Astrocyte of the spinal cord (primary cell): ENCODE measurements at regions not wholly inside any gene's neighbourhood (a gene's known extent, or its start where the extent isn't known, plus 50 kb on each side); places are given as distances from the start of the nearest gene placed in this dataset.

Source experiments
- DNase-seq: peaks from one replicate; pipeline ENCODE4 v3.0.0; 2011; ENCODE audit warnings: low read depth, low spot score
- H3K4me3 ChIP-seq: 2 replicates; pipeline ENCODE4 v1.5.1; 2011; ENCODE audit warnings: low read depth, mild to moderate bottlenecking, low read length, moderate library complexity
- in situ Hi-C: cut with HindIII; loops from 2 replicates; pipeline ENCODE4 v1.10.0; 2017; ENCODE audit warnings: low sequenced_read_pairs
- TF ChIP-seq, protein P1 (sequence below): IDR thresholded peaks from 2 replicates; pipeline ENCODE4 v1.5.1; 2012; ENCODE audit warnings: low read depth, mild to moderate bottlenecking, low read length, inconsistent platforms

DNA sequence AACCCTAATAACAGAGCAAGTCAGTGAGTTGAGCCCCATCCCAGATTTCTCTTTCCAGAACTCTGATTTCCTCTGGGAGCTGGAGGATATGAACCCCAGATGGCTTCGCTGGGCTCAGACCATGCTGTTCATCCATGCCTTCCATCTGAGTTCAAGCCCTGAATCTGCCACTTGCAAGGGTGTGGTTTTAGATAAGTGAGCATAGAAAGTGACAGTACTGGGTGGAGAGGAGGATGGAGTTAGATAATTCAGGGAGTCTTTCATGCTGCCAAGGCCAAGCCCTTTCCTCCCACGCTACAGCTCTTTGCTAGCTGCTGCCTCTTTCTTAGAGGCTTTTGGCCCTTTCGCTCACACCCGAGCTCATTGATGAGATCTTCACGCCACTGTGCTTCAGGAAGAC lies 57.2 kb upstream of the MAFB start:
- DNase-seq: no peak
- TF ChIP-seq, protein P1, sequence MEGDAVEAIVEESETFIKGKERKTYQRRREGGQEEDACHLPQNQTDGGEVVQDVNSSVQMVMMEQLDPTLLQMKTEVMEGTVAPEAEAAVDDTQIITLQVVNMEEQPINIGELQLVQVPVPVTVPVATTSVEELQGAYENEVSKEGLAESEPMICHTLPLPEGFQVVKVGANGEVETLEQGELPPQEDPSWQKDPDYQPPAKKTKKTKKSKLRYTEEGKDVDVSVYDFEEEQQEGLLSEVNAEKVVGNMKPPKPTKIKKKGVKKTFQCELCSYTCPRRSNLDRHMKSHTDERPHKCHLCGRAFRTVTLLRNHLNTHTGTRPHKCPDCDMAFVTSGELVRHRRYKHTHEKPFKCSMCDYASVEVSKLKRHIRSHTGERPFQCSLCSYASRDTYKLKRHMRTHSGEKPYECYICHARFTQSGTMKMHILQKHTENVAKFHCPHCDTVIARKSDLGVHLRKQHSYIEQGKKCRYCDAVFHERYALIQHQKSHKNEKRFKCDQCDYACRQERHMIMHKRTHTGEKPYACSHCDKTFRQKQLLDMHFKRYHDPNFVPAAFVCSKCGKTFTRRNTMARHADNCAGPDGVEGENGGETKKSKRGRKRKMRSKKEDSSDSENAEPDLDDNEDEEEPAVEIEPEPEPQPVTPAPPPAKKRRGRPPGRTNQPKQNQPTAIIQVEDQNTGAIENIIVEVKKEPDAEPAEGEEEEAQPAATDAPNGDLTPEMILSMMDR: no peak
- in situ Hi-C loops: no loop called here
- no peak overlapping the region for H3K4me3 ChIP-seq

DNA sequence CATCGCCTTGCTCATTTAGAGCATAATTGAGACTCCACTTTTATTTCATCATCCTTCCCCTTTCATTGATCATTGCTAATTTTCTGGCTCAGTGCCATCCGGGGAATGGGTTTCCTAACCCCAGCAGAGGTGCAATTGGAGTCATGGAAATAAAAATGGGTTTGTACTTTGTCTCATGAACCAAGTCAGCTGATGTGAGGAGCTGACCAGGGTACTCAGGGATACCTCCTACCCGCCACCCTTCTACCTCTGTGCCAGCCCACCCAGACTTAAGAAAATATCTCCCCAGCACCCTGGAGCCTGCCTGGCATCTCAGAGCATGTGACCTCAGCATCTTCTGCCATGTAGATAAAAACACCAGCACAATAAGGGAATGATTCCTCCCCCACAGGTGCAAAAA lies 59.1 kb upstream of the MAFB start:
- no peak for DNase-seq
- TF ChIP-seq, protein P1: no peak
- in situ Hi-C loops: no loop called here
- H3K4me3 ChIP-seq: no peak overlapping the region

DNA sequence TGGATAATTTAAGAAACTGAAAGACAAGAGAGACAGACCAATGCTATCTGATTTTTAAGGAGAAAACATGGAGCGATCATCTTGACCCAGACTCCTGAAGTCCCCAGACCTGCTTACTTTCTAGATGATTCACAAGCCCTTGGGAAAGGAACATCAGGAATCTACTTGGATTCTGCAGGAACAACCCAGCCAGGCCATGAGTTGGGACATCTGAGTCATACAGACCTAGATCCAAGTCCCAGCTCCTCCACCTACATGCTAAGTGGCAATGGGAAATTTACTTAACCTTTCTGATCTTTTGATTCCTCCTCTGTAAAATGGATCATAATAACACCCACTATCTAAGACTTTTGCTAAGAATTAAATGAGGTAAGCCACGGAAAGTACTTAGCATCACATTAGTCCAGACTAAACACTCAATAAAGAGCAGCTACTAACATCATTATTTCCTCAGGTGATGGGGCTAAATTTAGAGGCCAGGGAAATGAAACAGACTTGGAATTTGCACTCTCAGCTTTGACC lies 61.0 kb upstream of the MAFB start:
- H3K4me3 ChIP-seq: no peak overlapping the region
- TF ChIP-seq, protein P1: no peak
- in situ Hi-C loops: no loop called here
- DNase-seq: no peak

DNA sequence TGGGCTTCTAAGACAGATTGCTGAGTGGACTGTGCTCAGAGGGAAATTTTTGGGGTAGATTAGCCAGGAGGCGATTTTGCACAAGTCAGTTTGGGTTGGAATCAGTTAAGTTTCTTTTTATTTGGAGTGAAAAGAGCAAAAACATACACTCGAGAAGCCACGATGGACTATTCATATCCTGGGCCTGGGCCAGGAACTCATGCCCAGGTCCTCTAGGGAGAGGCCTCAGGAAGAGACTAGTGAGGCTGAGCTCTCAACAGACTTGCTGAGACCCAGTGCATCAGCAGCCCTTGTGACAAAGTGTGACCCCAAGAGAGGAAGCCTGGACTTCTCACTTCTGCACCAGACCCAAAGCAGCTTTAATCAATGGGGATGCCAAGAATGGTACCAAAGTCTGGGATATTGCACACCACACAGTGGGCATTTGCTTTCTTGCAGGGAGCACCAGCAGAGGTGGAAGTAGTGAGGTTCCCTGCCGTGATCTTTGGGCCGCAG lies 61.6 kb upstream of the MAFB start:
- H3K4me3 ChIP-seq: no peak overlapping the region
- in situ Hi-C loops: no loop called here
- DNase-seq: no peak
- TF ChIP-seq, protein P1: no peak

DNA sequence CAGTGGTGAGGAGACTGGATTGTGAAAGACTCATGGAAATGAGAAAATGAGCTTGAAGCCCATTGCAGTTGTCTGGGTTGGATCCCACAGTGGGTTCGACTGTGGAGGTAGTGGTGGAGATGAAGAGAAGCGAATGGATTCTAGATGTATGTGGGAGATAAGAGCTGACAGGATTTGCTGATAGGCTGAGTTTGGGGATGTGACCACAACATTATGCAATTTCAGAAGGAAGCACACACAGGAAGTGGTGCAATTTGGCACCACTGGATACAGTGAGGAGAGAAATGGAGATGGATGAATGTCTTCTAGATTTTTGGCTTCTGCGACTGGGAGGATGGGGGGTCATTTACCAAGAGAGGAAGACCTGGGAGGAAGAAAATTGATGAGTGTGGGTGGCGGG lies 64.4 kb upstream of the MAFB start:
- in situ Hi-C loops: no loop called here
- TF ChIP-seq, protein P1: no peak
- no peak overlapping the region for H3K4me3 ChIP-seq
- DNase-seq: no peak

DNA sequence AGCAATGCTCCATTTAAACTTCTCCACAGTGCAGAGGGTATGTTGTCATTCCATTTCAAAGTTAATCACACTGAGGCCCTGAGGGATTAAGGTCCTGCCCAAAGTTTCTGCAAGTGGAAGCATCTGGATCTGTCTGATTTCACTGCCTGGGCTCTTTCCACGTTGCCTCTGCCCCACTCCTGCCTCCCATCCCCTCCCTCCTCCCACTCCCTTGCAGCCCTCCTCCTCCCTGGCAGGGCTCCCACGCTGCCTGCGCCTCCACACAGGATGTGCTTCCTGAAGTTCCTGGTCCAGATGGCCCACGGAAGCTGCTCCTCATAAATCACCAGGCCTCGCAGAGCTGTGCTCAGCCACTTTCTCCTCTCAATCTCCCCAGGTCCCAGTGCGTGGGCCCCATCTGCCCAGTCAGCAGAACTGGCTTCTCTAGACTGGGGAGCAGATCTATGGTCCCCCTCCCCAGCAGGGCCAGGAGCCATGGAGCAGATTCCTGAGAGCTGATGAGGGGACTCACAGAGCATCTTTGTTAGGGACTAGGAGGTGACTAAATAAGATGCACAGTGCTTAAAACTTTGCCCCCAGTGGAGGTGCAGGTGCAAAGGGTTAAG lies 65.4 kb upstream of the MAFB start:
- no peak for DNase-seq
- TF ChIP-seq, protein P1: no peak
- in situ Hi-C loops: no loop called here
- no peak overlapping the region for H3K4me3 ChIP-seq
